ENCODE measurements at regions not wholly inside any gene's neighbourhood (a gene's known extent, or its start where the extent isn't known, plus 50 kb on each side); places are given as distances from the start of the nearest gene placed in this dataset.
"Not testable (repeated sequence)": the region's sequence is repeated elsewhere in the genome, so short reads cannot be mapped to it uniquely, and the experiment has no call there.

GRCh38 chr18:7178568-7178967, 52.3 kb upstream of the LRRC30 start:
- not testable (repeated sequence) for H3K4me2 ChIP-seq; H3K27me3 ChIP-seq; H3K9me3 ChIP-seq (ENCODE audit: low read depth); H3K36me3 ChIP-seq (replicated peaks; ENCODE audit: insufficient read depth, low read depth); H3K27ac ChIP-seq; H3K9me2 ChIP-seq (replicated peaks; ENCODE audit: insufficient read depth); H3K79me2 ChIP-seq; H3K4me3 ChIP-seq; H3K4me1 ChIP-seq (ENCODE audit: insufficient read depth); H2AFZ ChIP-seq; DNase-seq (ENCODE audit: low spot score); H4K20me1 ChIP-seq (ENCODE audit: insufficient read depth, poor library complexity, severe bottlenecking)
- 95% methylated on average over 10 of the region's 21 CpGs for WGBS (ENCODE audit: low lambda C conversion rate, missing lambda C conversion rate)

GRCh38 chr18:7177116-7177744, 53.7 kb upstream of the LRRC30 start:
- Histone ChIP-seq H3K4me2 (no peak overlapping the region), H3K36me3 (replicated peaks; ENCODE audit: insufficient read depth, low read depth) (no peaks in the 10 kb centered on the region), H3K4me1 (ENCODE audit: insufficient read depth) (peaks cover 2% of the 10 kb centered on the region), H3K9me2 (replicated peaks; ENCODE audit: insufficient read depth) (no peaks in the 10 kb centered on the region), H3K79me2 (no peaks in the 10 kb centered on the region), H3K9me3 (ENCODE audit: low read depth) (no peaks in the 10 kb centered on the region), H2AFZ (no peak overlapping the region), H3K27me3 (no peaks in the 10 kb centered on the region), H4K20me1 (ENCODE audit: insufficient read depth, poor library complexity, severe bottlenecking) (no peaks in the 10 kb centered on the region), H3K4me3 (no peak overlapping the region), H3K27ac (no peak overlapping the region)
- no peak for TF ChIP-seq EZH2 (IDR thresholded peaks at IDR 0.05; ENCODE audit: borderline replicate concordance)
- peak; percentile 80 for TF ChIP-seq CTCF (IDR thresholded peaks at IDR 0.05; ENCODE audit: poor library complexity)
- DNase-seq (ENCODE audit: low spot score): peak; percentile 86
- WGBS (ENCODE audit: low lambda C conversion rate, missing lambda C conversion rate): 52% methylated on average over 4 of the region's 4 CpGs

DNA sequence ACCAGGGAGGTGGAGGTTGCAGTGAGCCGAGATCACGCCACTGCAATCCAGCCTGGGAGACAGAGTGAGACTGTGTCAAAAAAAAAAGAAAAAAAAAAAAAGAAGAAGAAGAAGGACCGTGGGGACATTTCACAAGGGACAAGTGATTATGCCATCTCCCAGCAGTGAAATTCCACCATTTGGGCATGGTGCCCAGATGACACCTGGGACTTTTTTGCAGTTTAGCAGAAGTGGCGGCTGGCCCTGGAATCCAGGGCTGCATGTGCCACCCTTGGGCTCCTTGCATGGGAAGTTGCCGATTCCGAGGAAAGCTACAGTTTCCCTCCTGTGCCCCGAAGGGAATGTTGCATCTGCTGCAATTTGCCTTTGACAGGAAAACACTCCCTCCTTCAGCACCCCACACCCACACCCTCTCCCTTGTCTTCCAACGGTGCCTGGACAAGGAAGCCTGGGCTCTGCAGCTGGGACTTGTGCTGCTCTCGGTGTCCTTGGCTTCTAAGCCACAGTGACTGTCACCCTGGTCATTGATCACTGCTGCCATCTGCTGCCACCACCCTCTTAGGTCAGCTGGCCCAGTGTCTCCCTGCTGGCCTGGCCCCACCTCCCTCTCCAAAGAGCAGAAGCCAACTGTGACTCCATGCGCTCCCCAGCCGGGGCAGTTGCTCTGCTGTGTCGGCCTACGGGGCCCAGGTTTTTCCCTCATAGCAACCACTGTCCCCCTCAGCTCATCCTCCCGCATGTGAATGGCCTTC, 56.4 kb upstream of the LRRC30 start:
- Histone ChIP-seq H3K9me3 (ENCODE audit: low read depth) (no peaks in the 10 kb centered on the region), H3K27ac (no peak overlapping the region), H2AFZ (no peak overlapping the region), H3K4me3 (no peak overlapping the region), H3K4me1 (ENCODE audit: insufficient read depth) (peaks cover 5% of the 10 kb centered on the region), H3K4me2 (no peak overlapping the region), H3K9me2 (replicated peaks; ENCODE audit: insufficient read depth) (no peaks in the 10 kb centered on the region), H3K27me3 (no peaks in the 10 kb centered on the region), H4K20me1 (ENCODE audit: insufficient read depth, poor library complexity, severe bottlenecking) (no peaks in the 10 kb centered on the region), H3K36me3 (replicated peaks; ENCODE audit: insufficient read depth, low read depth) (no peaks in the 10 kb centered on the region), H3K79me2 (no peaks in the 10 kb centered on the region)
- peak; percentile 50 for DNase-seq (ENCODE audit: low spot score)
- WGBS (ENCODE audit: low lambda C conversion rate, missing lambda C conversion rate): 82% methylated on average over 14 of the region's 14 CpGs
- TF ChIP-seq CTCF (IDR thresholded peaks at IDR 0.05; ENCODE audit: poor library complexity): peak; percentile 39
- TF ChIP-seq EZH2 (IDR thresholded peaks at IDR 0.05; ENCODE audit: borderline replicate concordance): no peak

- no peak for DNase-seq (ENCODE audit: low spot score)
- Histone ChIP-seq H3K27ac (no peak overlapping the region), H3K4me3 (no peak overlapping the region), H3K4me2 (no peak overlapping the region), H3K36me3 (replicated peaks; ENCODE audit: insufficient read depth, low read depth) (no peaks in the 10 kb centered on the region), H3K27me3 (no peaks in the 10 kb centered on the region), H3K4me1 (ENCODE audit: insufficient read depth) (peaks cover 5% of the 10 kb centered on the region), H4K20me1 (ENCODE audit: insufficient read depth, poor library complexity, severe bottlenecking) (no peaks in the 10 kb centered on the region), H2AFZ (no peak overlapping the region), H3K79me2 (no peaks in the 10 kb centered on the region), H3K9me3 (ENCODE audit: low read depth) (no peaks in the 10 kb centered on the region), H3K9me2 (replicated peaks; ENCODE audit: insufficient read depth) (no peaks in the 10 kb centered on the region)
- no peak for TF ChIP-seq EZH2 (IDR thresholded peaks at IDR 0.05; ENCODE audit: borderline replicate concordance)
- no peak for TF ChIP-seq EZH2phosphoT487 (IDR thresholded peaks at IDR 0.05; ENCODE audit: low read depth, severe bottlenecking, unreplicated experiment)
- no peak for TF ChIP-seq CTCF (IDR thresholded peaks at IDR 0.05; ENCODE audit: poor library complexity)
- 91% methylated on average over 14 of the region's 15 CpGs for WGBS (ENCODE audit: low lambda C conversion rate, missing lambda C conversion rate)
Observed at GRCh38 chr18:7173216-7173615, 55.6 kb upstream of the LAMA1 start.

Data from hepatocyte (in vitro differentiated cells).